Keratinocyte (primary cell): ENCODE measurements at regions not wholly inside any gene's neighbourhood (a gene's known extent, or its start where the extent isn't known, plus 50 kb on each side); places are given as distances from the start of the nearest gene placed in this dataset.

Source experiments
- EZH2 ChIP-seq: IDR thresholded peaks from one replicate; pipeline ENCODE4 v1.6.1; 2012; ENCODE audit warnings: inconsistent platforms, mild to moderate bottlenecking, low read length, moderate library complexity
- TF ChIP-seq, protein P1 (sequence below), 3 experiments: IDR thresholded peaks in 1 of 3; conservative IDR thresholded peaks in 1 of 3; optimal IDR thresholded peaks in 1 of 3; 2 replicates in 2 of 3; 3 replicates in 1 of 3; pipeline versions ENCODE3 to v1.5.1; 2011; ENCODE audit warnings: low read length in 3 of 3, mild to moderate bottlenecking in 3 of 3, moderate library complexity in 2 of 3, control low read depth in 1 of 3, inconsistent platforms in 1 of 3; ENCODE audit not compliant: insufficient read depth in 2 of 3; ENCODE audit errors: extremely low read depth in 1 of 3

DNA sequence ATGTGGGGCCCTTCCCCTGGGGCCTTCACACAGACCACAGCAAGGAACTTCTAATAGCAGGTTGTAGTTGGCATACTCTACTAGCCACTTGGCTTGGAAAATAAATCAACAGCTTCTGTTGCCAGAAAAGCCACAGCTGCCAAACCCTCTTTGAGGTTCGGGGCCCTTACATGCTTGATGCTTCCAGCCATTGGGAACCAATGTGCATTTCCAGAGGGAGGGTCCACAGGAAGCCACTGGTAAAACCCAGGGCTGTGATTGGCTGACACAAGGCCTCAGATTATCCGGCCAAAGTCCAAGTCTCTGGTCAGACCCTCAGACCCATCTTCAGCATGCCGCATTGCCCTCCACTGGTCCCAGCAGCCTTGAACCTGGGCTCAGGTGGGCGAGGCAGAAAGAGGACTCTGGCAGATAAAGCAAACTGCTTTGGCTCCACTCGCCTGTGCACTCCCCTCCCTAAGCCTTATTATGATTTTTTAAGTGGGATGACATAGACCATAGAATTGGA lies 214.4 kb downstream of the BCL11B start:
- TF ChIP-seq, protein P1, sequence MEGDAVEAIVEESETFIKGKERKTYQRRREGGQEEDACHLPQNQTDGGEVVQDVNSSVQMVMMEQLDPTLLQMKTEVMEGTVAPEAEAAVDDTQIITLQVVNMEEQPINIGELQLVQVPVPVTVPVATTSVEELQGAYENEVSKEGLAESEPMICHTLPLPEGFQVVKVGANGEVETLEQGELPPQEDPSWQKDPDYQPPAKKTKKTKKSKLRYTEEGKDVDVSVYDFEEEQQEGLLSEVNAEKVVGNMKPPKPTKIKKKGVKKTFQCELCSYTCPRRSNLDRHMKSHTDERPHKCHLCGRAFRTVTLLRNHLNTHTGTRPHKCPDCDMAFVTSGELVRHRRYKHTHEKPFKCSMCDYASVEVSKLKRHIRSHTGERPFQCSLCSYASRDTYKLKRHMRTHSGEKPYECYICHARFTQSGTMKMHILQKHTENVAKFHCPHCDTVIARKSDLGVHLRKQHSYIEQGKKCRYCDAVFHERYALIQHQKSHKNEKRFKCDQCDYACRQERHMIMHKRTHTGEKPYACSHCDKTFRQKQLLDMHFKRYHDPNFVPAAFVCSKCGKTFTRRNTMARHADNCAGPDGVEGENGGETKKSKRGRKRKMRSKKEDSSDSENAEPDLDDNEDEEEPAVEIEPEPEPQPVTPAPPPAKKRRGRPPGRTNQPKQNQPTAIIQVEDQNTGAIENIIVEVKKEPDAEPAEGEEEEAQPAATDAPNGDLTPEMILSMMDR (optimal IDR thresholded peaks at IDR 0.05 in 1 of 3, IDR thresholded peaks at IDR 0.05 in 1 of 3, conservative IDR thresholded peaks at IDR 0.05 in 1 of 3; ENCODE audit: extremely low read depth in 1 of 3, insufficient read depth in 2 of 3, low read length in 3 of 3) = no peak
- no peak for TF ChIP-seq EZH2
